ENCODE measurements at regions not wholly inside any gene's neighbourhood (a gene's known extent, or its start where the extent isn't known, plus 50 kb on each side); places are given as distances from the start of the nearest gene placed in this dataset.

DNA sequence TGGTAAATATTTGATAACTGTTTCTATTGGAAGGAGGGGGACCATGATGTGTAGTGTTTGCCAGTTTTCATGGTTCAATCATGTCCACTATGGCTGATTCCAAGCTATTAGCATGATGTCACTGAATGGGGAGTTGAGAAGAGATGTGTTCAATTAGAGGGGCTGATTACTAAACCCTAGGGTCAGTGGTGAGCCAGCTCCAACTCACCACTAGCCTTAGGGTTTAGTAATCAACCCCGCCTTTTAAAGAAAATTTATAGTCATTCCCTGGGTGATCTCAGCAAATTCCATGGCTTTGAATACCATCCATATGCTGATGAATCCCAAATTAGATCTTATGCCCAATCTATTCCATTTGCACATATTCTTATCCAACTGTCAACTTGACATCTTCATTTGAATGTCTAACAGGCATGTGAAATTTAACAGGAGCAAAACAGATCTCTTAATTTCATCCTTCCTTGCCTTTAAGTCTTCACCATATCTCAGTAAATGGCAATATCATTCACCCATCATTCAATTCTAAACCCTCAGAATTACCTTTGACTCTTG is 98.8 kb downstream of the GCNT1 start:
- intact Hi-C loops (cut with micrococcal nuclease): no loop called here
- no peaks in the 10 kb centered on the region for H3K36me3 Mint-ChIP-seq (ENCODE audit: low read depth)
- H3K27ac Mint-ChIP-seq: no peak overlapping the region
- peaks cover 5% of the 10 kb centered on the region for H3K9me3 Mint-ChIP-seq
- no peak overlapping the region for H3K4me3 Mint-ChIP-seq
- peaks cover 4% of the 10 kb centered on the region for H3K27me3 Mint-ChIP-seq
- H3K4me1 Mint-ChIP-seq: peaks cover 9% of the 10 kb centered on the region
- DNase-seq: no peak

DNA sequence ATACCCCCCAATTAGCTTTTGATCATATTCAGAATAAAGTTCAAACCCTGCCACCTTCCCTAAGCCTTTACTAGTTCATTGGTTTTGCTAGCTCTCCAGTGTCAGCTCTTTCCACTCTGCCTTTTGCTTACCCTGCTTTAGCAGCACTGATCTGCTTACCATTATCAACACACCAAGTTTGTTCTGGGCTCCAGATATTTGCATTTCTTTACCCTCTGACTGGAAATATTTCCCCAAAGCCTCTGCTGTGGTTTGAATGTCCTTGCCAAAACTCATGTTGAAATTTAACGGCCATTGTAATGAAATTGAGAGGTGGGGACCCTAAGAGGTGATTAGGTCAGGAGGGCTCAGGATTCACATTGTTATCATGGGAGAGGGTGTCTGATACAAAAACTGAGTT is 99.5 kb downstream of the GCNT1 start:
- peaks cover 4% of the 10 kb centered on the region for H3K27me3 Mint-ChIP-seq
- no peak overlapping the region for H3K27ac Mint-ChIP-seq
- no peak for DNase-seq
- no peak overlapping the region for H3K4me3 Mint-ChIP-seq
- no peaks in the 10 kb centered on the region for H3K36me3 Mint-ChIP-seq (ENCODE audit: low read depth)
- H3K4me1 Mint-ChIP-seq: peaks cover 7% of the 10 kb centered on the region
- intact Hi-C loops (cut with micrococcal nuclease): no loop called here
- peaks cover 5% of the 10 kb centered on the region for H3K9me3 Mint-ChIP-seq

DNA sequence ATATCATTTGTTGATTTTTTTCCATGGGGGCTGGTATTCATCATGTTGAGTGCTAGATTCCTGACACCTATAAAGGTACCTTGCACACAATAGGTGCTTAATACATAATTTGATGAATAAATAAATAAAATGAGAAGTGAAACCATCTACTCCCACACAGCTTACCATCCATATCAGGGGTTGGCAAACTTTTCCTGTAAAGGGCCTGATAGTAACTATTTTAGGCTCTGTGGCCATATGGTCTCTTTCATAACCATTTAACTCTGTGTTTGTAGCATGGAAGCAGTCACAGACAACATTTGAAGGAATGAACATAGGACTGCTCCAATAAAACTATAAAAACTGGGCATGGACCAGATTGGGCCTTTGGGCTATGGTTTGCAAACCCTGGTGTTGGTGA is 100.3 kb downstream of the GCNT1 start:
- H3K4me3 Mint-ChIP-seq: no peak overlapping the region
- H3K27ac Mint-ChIP-seq: no peak overlapping the region
- H3K36me3 Mint-ChIP-seq (ENCODE audit: low read depth): no peaks in the 10 kb centered on the region
- H3K9me3 Mint-ChIP-seq: peaks cover 5% of the 10 kb centered on the region
- H3K27me3 Mint-ChIP-seq: peaks cover 4% of the 10 kb centered on the region
- intact Hi-C loops (cut with micrococcal nuclease): no loop called here
- H3K4me1 Mint-ChIP-seq: peaks cover 6% of the 10 kb centered on the region
- no peak for DNase-seq

DNA sequence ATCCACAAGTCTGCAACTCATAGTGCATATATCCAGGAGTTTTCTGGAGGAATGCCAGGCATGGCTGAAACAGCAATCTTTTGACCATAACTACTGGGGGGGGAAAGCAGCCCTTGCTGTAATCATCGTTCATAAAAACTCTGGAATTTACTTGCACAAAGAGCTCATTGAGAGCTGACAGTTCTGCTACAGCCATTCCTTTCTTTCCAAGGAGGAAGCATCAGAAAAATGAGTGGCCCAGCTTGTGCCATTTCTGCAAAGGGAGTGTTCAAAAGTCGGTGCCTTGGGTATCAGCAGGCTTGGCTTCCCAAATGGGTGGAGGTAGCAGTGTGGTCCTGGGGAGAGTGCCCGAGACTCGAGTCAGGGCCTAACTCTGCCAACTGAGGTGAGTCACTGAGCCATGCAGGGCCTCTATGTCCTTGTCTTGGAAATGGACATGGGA is 101.5 kb downstream of the GCNT1 start:
- intact Hi-C loops (cut with micrococcal nuclease): loop anchor here (5.0 kb wide), 1 partner anchor 158 kb away; no protein-coding TSS in a partner anchor
- peaks cover 6% of the 10 kb centered on the region for H3K4me1 Mint-ChIP-seq
- H3K27me3 Mint-ChIP-seq: peaks cover 4% of the 10 kb centered on the region
- H3K9me3 Mint-ChIP-seq: peaks cover 5% of the 10 kb centered on the region
- H3K4me3 Mint-ChIP-seq: no peak overlapping the region
- H3K27ac Mint-ChIP-seq: no peak overlapping the region
- no peaks in the 10 kb centered on the region for H3K36me3 Mint-ChIP-seq (ENCODE audit: low read depth)
- no peak for DNase-seq

DNA sequence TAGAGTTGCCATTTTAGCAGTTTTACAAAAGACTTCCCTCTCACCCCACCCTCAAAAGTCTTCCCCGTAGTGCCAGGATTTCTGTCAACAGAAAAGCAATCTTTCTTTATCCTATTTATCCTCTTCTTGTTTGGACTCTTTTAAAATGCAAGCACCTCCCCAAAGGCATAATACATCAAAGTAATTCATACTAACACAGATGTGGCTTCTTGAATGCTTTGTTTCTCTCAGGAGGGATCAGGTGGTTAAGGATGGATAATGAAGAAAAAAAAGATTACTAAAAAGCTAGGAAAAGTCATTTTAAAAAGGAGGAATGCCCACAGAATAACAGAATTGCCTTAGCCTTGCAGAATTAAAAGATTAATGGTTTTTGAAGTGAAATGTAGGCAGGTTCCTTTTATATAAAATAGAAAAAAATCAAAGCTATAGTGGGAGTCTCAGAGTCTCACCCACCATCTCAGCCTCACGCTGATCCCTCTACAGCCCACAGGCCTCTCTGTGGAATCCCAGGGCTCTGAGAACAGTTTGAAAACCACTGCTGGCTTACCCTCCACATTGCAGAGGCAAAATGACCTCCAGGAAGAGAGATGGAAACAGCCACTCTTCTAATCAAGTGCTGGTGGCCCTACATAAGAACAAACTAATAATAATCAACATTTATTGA is 102.2 kb downstream of the GCNT1 start:
- H3K9me3 Mint-ChIP-seq: peaks cover 5% of the 10 kb centered on the region
- DNase-seq: no peak
- H3K4me1 Mint-ChIP-seq: peaks cover 6% of the 10 kb centered on the region
- H3K27ac Mint-ChIP-seq: no peak overlapping the region
- no peak overlapping the region for H3K4me3 Mint-ChIP-seq
- no peaks in the 10 kb centered on the region for H3K36me3 Mint-ChIP-seq (ENCODE audit: low read depth)
- H3K27me3 Mint-ChIP-seq: peaks cover 4% of the 10 kb centered on the region
- intact Hi-C loops (cut with micrococcal nuclease): loop anchor here (5.0 kb wide), 1 partner anchor 159 kb away; no protein-coding TSS in a partner anchor
